ENCODE measurements at regions not wholly inside any gene's neighbourhood (a gene's known extent, or its start where the extent isn't known, plus 50 kb on each side); places are given as distances from the start of the nearest gene placed in this dataset.
"Not testable (repeated sequence)": the region's sequence is repeated elsewhere in the genome, so short reads cannot be mapped to it uniquely, and the experiment has no call there.

DNA sequence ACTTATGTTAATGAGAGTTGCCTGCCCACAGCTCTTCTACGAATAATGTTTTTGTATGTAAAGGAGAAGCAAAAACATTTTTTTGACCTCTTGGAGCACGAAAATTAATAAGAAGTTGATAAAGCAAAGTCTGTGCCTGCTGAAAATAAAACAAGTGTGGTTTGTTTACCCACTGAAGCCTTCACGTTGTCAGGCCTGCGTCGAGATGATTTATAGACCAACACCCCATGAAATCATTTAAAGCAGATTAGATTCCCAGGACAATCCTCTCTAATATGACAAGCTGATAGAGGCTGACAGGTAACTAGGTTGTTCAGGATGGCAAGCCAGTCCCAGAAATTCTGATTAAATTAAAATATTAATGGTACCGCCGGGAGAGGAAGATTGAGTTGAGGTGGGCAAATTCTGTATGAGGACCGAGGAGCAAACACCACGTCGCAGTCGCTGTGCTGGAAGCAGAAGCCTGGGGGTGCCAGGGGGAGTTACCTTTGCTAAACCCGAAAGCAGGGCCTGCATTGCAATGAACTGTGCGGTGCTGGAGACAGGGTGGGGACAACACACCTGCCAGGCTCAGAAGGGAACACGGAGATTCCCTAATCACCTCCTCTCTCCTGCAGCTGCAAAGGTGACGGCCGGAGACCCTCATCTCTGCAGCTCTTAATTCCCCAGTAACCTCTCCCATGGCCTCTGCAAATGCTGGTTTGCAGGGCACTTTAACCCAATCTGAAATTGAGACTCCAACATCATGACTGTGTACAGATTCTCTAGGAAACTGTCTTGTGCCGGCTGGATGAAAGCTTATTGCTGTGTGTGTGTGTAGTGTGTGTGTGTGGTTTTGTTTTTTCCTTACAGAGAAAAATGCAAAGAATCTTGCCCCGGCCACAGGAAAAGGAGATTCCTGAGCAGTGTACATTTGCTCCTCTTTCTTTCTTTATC, 2805.9 kb downstream of the RPIA start:
- peak; percentile 35 for DNase-seq (ENCODE audit: low spot score)

DNA sequence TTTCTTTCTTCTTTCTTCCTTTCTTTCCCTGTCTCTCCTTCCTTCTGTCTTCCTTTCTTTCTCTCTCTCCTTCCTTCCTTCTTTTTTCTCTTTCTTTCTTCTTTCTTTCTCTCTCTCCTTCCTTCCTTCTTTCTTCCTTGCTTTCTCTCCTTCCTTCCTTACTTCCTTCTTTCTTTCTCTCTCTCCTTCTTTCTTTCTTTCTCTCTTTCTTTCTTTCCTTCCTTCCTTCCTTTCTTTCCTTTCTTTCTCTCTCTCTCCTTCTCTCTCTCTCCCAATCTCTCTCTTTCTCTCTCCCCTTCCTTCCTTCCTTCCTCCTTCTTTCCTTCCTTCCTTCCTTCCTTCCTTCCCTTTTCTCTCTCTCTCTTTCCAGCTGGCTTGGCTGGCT, 2806.6 kb downstream of the RPIA start:
- not testable (repeated sequence) for DNase-seq (ENCODE audit: low spot score)

DNA sequence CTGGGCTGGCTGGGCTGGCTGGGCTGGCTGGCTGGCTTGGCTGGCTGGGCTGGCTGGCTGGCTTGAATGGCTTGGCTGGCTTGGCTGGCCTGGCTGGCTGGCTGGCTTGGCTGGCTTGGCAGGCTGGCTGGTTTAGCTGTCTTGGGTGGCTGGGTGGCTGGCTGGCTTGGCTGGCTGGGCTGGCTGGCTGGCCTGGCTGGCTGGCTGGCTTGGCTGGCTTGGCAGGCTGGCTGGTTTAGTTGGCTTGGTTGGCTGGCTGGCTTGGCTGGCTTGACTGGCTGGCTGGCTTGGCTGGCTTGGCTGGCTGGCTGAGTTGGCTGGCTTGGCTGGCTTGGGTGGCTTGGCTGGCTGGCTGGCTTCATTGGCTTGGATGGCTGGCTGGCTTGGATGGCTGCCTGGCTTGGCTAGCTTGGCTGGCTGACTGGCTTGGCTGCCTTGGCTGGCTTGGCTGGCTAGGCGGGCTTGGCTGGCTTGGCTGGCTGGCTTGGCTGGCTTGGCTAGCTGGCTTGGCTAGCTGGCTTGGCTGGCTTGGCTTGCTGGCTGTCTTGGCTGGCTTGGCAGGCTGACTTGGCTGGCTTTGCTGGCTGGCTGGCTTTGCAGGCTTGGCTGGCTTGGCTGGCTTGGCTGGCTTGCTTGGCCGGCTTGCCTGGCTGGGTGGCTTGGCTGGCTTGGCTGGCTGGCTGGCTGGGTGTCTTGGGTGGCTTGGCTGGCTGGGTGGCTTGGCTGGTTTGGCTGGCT, 2807.2 kb downstream of the RPIA start:
- DNase-seq (ENCODE audit: low spot score) = not testable (repeated sequence)

DNA sequence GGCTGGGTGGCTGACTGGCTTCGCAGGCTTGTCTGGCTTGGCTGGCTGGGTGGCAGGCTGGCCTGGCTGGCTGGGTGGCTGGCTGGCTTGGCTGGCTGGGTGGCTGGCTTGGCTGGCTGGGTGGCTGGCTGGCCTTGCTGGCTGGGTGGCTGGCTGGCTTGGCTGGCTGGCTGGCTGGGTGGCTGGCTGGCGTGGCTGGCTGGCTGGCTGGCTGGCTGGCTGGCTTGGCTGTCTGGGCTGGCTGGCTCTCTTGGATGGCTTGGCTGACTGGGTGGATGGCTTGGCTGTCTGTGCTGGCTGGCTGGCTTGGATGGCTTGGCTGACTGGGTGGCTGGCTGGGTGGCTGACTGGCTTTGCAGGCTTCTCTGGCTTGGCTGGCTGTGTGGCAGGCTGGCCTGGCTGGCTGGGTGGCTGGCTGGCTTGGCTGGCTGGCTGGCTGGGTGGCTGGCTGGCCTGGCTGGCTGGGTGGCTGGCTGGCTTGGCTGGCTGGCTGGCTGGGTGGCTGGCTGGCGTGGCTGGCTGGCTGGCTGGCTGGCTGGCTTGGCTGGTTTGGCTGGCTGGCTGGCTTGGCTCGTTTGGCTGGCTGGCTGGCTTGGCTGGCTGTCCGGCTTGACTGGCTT, 2808.1 kb downstream of the RPIA start:
- not testable (repeated sequence) for DNase-seq (ENCODE audit: low spot score)

DNA sequence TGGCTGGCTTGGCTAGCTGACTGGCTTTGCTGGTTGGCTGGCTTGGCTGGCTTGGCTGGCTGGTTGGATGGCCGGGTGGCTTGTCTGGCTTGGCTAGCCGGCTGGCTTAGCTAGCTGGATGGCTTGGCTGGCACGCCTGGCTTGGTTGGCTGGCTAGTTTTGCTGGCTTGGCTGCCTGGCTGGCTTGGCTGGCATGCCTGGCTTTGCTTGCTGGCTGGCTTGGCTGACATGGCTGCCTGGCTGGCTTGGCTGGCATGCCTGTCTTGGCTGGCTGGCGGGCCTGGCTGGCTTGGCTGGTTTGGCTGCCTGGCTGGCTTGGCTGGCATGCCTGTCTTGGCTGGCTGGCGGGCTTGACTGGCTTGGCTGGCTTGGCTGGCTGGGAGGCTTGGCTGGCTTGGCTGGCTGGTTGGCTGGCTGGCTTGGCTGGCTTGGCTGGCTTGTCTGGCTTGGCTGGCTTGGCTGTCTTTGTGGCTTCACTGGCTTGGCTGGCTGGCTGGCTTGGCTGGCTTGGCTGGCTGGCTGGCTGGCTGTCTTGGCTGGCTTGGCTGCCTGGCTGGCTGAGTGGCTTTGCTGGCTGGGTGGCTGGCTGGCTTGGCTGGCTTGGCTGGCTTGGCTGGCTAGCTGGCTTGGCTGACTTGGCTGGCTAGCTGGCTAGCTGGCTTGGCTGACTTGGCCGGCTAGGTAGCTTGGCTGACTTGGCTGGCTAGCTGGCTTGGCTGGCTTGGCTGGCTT, 2808.9 kb downstream of the RPIA start:
- not testable (repeated sequence) for DNase-seq (ENCODE audit: low spot score)

DNA sequence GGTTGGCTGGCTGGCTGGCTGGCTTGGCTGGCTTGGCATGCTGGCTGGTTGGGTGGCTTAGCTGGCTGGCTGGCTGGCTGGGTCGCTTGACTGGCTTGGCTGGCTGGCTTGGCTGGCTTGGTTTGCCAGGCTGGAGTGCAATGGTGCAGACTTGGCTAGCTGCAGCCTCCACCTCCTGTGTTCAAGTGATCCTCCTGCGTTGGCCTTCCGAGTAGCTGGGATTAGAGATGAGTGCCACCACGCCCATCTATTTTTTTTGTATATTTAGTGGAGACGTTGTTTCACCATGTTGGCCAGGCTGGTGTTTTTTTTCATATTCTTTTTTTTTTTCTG, 2809.5 kb downstream of the RPIA start:
- DNase-seq (ENCODE audit: low spot score) = not testable (repeated sequence)

DNA sequence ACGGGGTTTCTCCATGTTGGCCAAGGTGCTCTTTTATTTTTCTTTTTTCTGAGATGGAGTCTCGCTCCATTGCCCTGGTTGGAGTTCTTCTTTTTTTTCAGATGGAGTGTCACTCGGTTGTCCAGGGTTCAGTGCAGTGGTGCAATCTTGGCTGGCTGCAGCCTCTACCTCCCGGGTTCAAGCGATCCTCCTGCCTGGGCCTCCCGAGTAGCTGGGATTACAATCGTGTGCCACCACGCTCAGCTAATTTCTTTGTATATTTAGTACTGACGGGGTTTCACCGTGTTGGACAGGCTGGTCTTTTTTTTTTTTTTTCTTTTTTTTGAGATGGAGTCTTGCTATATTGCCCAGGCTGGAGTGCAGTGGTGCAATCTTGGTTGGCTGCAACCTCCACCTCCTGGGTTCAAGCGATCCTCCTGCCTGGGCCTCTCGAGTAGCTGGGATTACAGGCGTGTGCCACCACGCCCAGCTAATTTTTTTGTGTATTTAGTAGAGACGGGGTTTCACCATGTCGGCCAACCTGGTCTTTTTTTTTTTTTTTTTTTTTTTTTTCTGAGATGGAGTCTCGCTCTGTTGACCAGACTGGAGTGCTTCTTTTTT, 2810.1 kb downstream of the RPIA start:
- not testable (repeated sequence) for DNase-seq (ENCODE audit: low spot score)

DNA sequence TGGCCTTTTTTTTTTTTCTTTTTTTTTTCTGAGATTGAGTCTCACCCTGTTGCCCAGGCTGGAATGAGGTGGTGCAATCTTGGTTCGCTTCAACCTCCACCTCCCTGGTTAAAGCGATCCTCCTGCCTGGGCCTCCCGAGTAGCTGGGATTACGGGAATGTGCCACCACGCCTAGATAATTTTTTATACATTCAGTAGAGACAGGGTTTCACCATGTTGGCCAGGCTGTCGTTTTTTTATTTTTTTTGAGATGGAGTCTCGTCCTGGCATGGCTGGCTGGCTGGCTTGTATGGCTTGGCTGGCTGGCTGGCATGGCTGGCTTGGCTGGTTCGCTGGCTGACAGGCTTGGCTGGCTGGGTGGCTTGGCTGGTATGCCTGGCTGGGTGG, 2812.1 kb downstream of the RPIA start:
- DNase-seq (ENCODE audit: low spot score) = not testable (repeated sequence)

DNA sequence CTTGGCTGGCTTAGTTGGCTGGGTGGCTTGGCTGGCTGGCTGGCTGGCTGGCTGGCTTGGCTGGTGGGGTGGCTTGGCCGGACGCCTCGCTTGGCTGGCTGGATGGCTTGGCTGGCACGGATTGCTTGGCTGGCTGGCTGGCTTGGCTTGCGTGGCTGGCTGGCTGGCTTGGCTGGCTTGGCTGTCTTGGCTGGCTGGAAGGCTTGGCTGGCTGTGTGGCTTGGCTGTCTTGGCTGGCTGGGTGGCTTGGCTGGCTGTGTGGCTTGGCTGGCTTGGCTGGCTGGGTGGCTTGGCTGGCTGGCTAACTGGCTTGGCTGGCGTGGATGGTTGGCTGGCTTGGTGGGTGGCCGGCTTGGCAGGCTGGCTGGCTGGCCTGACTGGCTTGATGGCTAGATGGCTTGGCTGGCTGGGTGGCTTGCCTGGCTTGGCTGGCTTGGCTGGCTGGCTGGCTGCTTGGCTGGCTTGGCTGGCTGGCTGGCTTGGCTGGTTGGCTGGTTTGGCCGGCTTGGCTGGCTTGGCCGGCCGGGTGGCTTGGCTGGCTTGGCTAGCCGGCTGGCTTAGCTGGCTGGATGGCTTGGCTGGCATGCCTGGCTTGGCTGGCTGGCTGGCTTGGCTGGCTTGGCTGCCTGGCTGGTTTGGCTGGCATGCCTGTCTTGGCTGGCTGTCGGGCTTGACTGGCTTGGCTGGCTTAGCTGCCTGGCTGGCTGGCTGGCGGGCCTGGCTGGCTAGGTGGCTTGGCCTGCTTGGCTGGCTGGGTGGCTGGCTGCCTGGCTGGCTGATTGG, 2812.7 kb downstream of the RPIA start:
- not testable (repeated sequence) for DNase-seq (ENCODE audit: low spot score)

DNA sequence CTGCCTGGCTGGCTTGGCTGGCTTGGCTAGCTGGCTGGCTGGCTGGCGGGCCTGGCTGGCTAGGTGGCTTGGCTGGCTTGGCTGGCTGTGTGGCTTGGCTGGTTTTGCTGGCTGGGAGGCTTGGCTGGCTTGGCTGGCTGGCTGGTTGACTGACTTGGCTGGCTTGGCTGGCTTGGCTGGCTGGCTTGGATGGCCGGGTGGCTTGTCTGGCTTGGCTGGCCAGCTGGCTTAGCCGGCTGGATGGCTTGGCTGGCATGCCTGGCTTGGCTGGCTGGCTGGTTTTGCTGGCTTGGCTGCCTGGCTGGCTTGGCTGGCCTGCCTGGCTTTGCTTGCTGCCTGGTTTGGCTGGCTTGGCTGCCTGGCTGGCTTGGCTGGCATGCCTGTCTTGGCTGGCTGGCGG, 2817.3 kb downstream of the RPIA start:
- not testable (repeated sequence) for DNase-seq (ENCODE audit: low spot score)

DNA sequence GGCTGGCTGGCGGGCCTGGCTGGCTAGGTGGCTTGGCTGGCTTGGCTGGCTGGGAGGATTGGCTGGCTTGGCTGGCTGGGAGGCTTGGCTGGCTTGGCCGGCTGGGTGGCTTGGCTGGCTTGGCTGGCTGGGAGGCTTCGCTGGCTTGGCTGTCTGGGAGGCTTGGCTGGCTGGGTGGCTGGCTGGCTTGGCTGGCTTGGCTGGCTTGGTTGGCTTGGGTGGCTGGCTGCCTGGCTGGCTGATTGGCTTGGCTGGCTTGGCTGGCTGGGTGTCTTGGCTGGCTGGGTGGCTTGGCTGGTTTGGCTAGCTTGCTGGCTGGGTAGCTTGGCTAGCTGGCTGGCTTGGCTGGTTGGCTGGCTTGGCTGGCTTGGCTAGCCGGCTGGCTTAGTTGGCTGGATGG, 2817.8 kb downstream of the RPIA start:
- DNase-seq (ENCODE audit: low spot score) = not testable (repeated sequence)

DNA sequence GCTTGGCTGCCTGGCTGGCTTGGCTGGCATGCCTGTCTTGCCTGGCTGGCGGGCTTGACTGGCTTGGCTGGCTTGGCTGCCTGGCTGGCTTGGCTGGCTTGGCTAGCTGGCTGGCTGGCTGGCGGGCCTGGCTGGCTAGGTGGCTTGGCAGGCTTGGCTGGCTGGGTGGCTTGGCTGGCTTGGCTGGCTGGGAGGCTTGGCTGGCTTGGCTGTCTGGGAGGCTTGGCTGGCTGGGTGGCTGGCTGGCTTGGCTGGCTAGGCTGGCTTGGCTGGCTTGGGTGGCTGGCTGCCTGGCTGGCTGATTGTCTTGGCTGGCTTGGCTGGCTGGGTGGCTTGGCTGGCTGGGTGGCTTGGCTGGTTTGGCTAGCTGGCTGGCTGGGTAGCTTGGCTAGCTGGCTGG, 2819.7 kb downstream of the RPIA start:
- DNase-seq (ENCODE audit: low spot score) = not testable (repeated sequence)

DNA sequence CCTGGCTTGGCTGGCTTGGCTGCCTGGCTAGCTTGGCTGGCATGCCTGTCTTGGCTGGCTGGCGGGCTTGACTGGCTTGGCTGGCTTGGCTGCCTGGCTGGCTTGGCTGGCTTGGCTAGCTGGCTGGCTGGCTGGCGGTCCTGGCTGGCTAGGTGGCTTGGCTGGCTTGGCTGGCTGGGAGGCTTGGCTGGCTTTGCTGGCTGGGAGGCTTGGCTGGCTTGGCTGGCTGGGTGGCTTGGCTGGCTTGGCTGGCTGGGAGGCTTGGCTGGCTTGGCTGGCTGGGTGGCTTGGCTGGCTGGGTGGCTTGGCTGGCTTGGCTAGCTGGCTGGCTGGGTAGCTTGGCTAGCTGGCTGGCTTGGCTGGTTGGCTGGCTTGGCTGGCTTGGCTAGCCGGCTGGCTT, 2824.5 kb downstream of the RPIA start:
- DNase-seq (ENCODE audit: low spot score) = not testable (repeated sequence)

DNA sequence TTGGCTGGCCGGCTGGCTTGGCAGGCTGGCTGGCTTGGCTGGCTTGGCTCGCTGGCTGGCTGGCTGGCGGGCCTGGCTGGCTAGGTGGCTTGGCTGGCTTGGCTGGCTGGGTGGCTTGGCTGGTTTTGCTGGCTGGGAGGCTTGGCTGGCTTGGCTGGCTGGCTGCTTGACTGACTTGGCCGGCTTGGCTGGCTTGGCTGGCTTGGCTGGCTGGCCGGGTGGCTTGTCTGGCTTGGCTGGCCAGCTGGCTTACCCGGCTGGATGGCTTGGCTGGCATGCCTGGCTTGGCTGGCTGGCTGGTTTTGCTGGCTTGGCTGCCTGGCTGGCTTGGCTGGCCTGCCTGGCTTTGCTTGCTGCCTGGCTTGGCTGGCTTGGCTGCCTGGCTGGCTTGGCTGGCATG, 2825.2 kb downstream of the RPIA start:
- not testable (repeated sequence) for DNase-seq (ENCODE audit: low spot score)

DNA sequence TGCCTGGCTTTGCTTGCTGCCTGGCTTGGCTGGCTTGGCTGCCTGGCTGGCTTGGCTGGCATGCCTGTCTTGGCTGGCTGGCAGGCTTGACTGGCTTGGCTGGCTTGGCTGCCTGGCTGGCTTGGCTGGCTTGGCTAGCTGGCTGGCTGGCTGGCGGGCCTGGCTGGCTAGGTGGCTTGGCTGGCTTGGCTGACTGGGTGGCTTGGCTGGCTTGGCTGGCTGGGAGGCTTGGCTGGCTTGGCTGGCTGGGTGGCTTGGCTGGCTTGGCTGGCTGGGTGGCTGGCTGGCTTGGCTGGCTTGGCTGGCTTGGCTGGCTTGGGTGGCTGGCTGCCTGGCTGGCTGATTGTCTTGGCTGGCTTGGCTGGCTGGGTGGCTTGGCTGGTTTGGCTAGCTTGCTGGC, 2826.4 kb downstream of the RPIA start:
- DNase-seq (ENCODE audit: low spot score) = not testable (repeated sequence)

DNA sequence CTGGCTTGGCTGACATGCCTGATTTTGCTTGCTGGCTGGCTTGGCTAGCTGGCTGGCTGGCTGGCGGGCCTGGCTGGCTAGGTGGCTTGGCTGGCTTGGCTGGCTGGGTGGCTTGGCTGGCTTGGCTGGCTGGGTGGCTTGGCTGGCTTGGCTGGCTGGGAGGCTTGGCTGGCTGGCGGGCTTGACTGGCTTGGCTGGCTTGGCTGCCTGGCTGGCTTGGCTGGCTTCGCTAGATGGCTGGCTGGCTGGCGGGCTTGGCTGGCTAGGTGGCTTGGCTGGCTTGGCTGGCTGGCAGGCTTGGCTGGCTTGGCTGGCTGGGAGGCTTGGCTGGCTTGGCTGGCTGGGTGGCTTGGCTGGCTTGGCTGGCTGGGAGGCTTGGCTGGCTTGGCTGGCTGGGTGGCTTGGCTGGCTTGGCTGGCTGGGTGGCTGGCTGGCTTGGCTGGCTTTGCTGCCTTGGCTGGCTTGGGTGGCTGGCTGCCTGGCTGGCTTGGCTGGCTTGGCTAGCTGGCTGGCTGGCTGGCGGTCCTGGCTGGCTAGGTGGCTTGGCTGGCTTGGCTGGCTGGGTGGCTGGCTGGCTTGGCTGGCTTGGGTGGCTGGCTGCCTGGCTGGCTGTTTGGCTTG, 2827.0 kb downstream of the RPIA start:
- DNase-seq (ENCODE audit: low spot score) = not testable (repeated sequence)

DNA sequence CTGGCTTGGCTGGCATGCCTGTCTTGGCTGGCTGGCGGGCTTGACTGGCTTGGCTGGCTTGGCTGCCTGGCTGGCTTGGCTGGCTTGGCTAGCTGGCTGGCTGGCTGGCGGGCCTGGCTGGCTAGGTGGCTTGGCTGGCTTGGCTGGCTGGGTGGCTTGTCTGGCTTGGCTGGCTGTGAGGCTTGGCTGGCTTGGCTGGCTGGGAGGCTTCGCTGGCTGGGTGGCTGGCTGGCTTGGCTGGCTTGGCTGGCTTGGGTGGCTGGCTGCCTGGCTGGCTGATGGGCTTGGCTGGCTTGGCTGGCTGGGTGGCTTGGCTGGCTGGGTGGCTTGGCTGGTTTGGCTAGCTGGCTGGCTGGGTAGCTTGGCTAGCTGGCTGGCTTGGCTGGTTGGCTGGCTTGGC, 2827.9 kb downstream of the RPIA start:
- DNase-seq (ENCODE audit: low spot score) = not testable (repeated sequence)

DNA sequence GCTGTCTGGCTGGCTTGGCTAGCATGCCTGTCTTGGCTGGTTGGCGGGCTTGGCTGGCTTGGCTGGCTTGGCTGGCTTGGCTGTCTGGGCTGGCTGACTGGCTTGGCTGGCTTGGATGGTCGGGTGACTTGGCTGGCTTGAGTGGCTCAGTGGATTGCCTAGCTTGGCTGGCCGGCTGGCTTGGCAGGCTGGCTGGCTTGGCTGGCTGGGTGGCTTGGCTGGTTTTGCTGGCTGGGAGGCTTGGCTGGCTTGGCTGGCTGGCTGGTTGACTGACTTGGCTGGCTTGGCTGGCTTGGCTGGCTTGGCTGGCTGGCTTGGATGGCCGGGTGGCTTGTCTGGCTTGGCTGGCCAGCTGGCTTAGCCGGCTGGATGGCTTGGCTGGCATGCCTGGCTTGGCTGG, 2828.4 kb downstream of the RPIA start:
- DNase-seq (ENCODE audit: low spot score) = not testable (repeated sequence)

DNA sequence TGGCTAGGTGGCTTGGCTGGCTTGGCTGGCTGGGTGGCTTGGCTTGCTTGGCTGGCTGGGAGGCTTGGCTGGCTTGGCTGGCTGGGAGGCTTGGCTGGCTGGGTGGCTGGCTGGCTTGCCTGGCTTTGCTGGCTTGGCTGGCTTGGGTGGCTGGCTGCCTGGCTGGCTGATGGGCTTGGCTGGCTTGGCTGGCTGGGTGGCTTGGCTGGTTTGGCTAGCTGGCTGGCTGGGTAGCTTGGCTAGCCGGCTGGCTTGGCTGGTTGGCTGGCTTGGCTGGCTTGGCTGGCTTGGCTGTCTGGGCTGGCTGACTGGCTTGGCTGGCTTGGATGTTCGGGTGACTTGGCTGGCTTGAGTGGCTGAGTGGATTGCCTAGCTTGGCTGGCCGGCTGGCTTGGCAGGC, 2829.1 kb downstream of the RPIA start:
- not testable (repeated sequence) for DNase-seq (ENCODE audit: low spot score)

DNA sequence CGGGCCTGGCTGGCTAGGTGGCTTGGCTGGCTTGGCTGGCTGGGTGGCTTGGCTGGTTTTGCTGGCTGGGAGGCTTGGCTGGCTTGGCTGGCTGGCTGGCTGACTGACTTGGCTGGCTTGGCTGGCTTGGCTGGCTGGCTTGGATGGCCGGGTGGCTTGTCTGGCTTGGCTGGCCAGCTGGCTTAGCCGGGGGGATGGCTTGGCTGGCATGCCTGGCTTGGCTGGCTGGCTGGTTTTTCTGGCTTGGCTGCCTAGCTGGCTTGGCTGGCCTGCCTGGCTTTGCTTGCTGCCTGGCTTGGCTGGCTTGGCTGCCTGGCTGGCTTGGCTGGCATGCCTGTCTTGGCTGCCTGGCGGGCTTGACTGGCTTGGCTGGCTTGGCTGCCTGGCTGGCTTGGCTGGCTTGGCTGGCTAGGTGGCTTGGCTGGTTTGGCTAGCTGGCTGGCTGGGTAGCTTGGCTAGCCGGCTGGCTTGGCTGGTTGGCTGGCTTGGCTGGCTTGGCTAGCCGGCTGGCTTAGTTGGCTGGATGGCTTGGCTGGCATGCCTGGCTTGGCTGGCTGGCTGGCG, 2829.6 kb downstream of the RPIA start:
- not testable (repeated sequence) for DNase-seq (ENCODE audit: low spot score)

Measured in SW480 (cell line).